Hepatocyte (in vitro differentiated cells): ENCODE measurements at regions not wholly inside any gene's neighbourhood (a gene's known extent, or its start where the extent isn't known, plus 50 kb on each side); places are given as distances from the start of the nearest gene placed in this dataset.

ENCODE experiments used
- CTCF ChIP-seq: fragments of 200-600 bp; sonication (generic); IDR thresholded peaks from 2 replicates; pipeline ENCODE4 v1.5.1; 2016; ENCODE audit warnings: antibody characterized with exemption, mild to moderate bottlenecking; ENCODE audit not compliant: poor library complexity
- EZH2 ChIP-seq: fragments of 200-600 bp; sonication (generic); IDR thresholded peaks from 2 replicates; pipeline ENCODE4 v1.6.1; 2016; ENCODE audit warnings: antibody characterized with exemption, mild to moderate bottlenecking, borderline replicate concordance
- EZH2phosphoT487 ChIP-seq: fragments of 200-600 bp; sonication (generic); IDR thresholded peaks from one replicate; pipeline ENCODE4 v1.6.1; 2018; ENCODE audit warnings: antibody characterized with exemption, mild to moderate bottlenecking, low read depth, moderate library complexity; ENCODE audit not compliant: unreplicated experiment, severe bottlenecking

- TF ChIP-seq CTCF (no peak), EZH2phosphoT487 (no peak), EZH2 (no peak)
Measured at GRCh38 chr11:113627297-113627696, 78.8 kb downstream of the TMPRSS5 start.
